VCaP (cell line): ENCODE measurements at regions not wholly inside any gene's neighbourhood (a gene's known extent, or its start where the extent isn't known, plus 50 kb on each side); places are given as distances from the start of the nearest gene placed in this dataset.

Source experiments
- H3K27ac ChIP-seq: fragments of 450-650 bp; 2 replicates; pipeline ENCODE4 v1.5.1; 2017
- TF ChIP-seq, protein P1 (sequence below): fragments of 450-650 bp; conservative IDR thresholded peaks from 2 replicates; pipeline ENCODE4 v1.5.1; 2017; ENCODE audit warnings: mild to moderate bottlenecking, moderate library complexity

GRCh38 chrX:34874763-34875162 lies 67.8 kb upstream of the FAM47B start:
- no peak overlapping the region for H3K27ac ChIP-seq
- TF ChIP-seq, protein P1, sequence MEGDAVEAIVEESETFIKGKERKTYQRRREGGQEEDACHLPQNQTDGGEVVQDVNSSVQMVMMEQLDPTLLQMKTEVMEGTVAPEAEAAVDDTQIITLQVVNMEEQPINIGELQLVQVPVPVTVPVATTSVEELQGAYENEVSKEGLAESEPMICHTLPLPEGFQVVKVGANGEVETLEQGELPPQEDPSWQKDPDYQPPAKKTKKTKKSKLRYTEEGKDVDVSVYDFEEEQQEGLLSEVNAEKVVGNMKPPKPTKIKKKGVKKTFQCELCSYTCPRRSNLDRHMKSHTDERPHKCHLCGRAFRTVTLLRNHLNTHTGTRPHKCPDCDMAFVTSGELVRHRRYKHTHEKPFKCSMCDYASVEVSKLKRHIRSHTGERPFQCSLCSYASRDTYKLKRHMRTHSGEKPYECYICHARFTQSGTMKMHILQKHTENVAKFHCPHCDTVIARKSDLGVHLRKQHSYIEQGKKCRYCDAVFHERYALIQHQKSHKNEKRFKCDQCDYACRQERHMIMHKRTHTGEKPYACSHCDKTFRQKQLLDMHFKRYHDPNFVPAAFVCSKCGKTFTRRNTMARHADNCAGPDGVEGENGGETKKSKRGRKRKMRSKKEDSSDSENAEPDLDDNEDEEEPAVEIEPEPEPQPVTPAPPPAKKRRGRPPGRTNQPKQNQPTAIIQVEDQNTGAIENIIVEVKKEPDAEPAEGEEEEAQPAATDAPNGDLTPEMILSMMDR: no peak

- TF ChIP-seq, protein P1: no peak
Observed at GRCh38 chrX:34875204-34875603, 67.4 kb upstream of the FAM47B start.

DNA sequence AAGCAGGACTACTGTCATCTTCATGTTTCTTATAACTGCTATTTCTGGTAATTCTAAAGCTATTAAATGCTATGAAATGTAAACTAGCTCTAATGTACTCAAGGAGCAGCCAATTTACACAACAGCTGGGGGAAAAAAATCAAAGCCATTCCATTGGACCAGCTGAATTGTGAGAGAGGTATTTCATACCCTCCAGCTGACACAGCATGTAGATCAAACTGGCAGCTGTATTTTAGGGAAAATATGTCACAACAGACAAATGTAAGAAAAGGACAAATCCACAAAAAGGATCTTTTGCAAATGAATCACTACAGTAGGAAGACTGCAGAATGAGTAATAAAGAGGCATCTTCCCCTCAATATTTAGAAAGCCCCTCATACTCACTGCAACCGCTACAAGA lies 65.2 kb upstream of the FAM47B start:
- TF ChIP-seq, protein P1: no peak
- no peak overlapping the region for H3K27ac ChIP-seq

More at GRCh38 chrX:34875204-34875603, 67.4 kb upstream of the FAM47B start:
- no peak overlapping the region for H3K27ac ChIP-seq

DNA sequence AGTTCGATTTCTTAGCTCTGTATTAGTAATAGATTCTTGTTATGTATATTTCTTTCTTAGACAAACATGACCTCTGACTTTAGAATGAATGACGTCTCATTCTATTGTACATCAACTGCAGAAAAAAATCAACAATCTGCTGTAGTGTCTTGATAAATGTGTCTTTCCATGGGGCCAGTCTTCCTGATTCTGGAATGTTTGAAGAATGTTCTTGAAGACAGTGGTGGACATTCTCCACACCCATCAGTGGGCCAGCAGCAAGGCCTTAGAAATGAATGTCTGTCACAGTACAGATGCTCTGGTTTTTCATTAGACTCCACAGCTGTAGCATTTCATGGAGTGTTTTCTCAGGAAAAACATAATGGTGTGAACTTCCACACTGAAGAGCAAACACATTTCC lies 63.2 kb upstream of the FAM47B start:
- TF ChIP-seq, protein P1: no peak
- H3K27ac ChIP-seq: no peak overlapping the region

GRCh38 chrX:34879886-34880285 lies 62.7 kb upstream of the FAM47B start:
- no peak overlapping the region for H3K27ac ChIP-seq
- TF ChIP-seq, protein P1: no peak

- H3K27ac ChIP-seq: no peak overlapping the region
- TF ChIP-seq, protein P1: no peak
Observed at GRCh38 chrX:34880656-34881055, 61.9 kb upstream of the FAM47B start.

- no peak overlapping the region for H3K27ac ChIP-seq
- TF ChIP-seq, protein P1: no peak
Observed at GRCh38 chrX:34881671-34882070, 60.9 kb upstream of the FAM47B start.

DNA sequence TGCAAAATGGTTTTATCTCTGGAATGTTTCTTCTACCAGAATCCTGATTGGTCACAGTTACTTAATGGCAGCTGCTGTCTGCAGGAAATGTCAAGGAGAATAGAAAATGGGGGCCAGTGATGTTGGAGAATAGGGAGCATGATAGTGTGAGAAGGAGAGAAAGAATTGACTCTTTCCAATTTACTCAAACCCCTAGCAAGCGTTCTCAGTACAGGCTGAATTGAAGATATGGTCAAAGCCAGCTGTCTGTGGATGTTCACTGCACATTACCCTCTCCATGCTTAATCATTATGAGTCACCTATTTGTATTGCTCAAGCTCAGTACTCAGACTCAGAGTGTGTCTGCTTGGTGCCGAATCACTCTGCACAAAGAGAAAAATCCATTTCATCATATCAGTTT lies 57.8 kb upstream of the FAM47B start:
- no peak overlapping the region for H3K27ac ChIP-seq
- TF ChIP-seq, protein P1: no peak
